ENCODE measurements at regions not wholly inside any gene's neighbourhood (a gene's known extent, or its start where the extent isn't known, plus 50 kb on each side); places are given as distances from the start of the nearest gene placed in this dataset.

- ATAC-seq (ENCODE audit: insufficient read depth, low read depth), result no peak
- TF ChIP-seq CTCF (IDR thresholded peaks at IDR 0.05; ENCODE audit: borderline replicate concordance, extremely low read depth, low read length, poor library complexity, severe bottlenecking), result no peak
- TF ChIP-seq EZH2 (IDR thresholded peaks at IDR 0.05; ENCODE audit: borderline replicate concordance, low read depth, low read length, severe bottlenecking), result no peak
Measured at GRCh38 chr5:13227513-13227912, 717.0 kb downstream of the DNAH5 start.

GRCh38 chr5:13218518-13218917 lies 726.0 kb downstream of the DNAH5 start:
- Histone ChIP-seq H3K36me3 (ENCODE audit: insufficient read depth, low read length) (no peaks in the 10 kb centered on the region), H3K4me3 (ENCODE audit: low read depth in 1 of 2, low read length in 2 of 2) (no peak overlapping the region), H3K4me2 (ENCODE audit: insufficient read depth, low read length) (no peak overlapping the region), H3K27me3 (ENCODE audit: insufficient read depth, low read length, poor library complexity) (no peaks in the 10 kb centered on the region), H3K9me3 (ENCODE audit: insufficient read depth, low read length, severe bottlenecking) (no peaks in the 10 kb centered on the region), H4K20me1 (ENCODE audit: insufficient read depth, low read length) (no peaks in the 10 kb centered on the region), H3K79me2 (ENCODE audit: insufficient read depth, low read length) (no peaks in the 10 kb centered on the region), H2AFZ (ENCODE audit: low read depth, low read length) (no peak overlapping the region), H3K4me1 (ENCODE audit: insufficient read depth, low read length) (no peaks in the 10 kb centered on the region), H3K9ac (ENCODE audit: low read depth, low read length) (no peak overlapping the region), H3K27ac (ENCODE audit: low read length) (no peak overlapping the region)
- no peak for ATAC-seq (ENCODE audit: insufficient read depth, low read depth)
- DNase-seq, result no peak
- no peak for TF ChIP-seq EZH2 (IDR thresholded peaks at IDR 0.05; ENCODE audit: borderline replicate concordance, low read depth, low read length, severe bottlenecking)
- no peak for TF ChIP-seq CTCF (IDR thresholded peaks at IDR 0.05; ENCODE audit: borderline replicate concordance, extremely low read depth, low read length, poor library complexity, severe bottlenecking)

More at GRCh38 chr5:13227513-13227912, 717.0 kb downstream of the DNAH5 start:
- Histone ChIP-seq H3K4me2 (ENCODE audit: insufficient read depth, low read length) (no peak overlapping the region), H4K20me1 (ENCODE audit: insufficient read depth, low read length) (no peaks in the 10 kb centered on the region), H3K4me1 (ENCODE audit: insufficient read depth, low read length) (no peaks in the 10 kb centered on the region), H3K4me3 (ENCODE audit: low read depth in 1 of 2, low read length in 2 of 2) (no peak overlapping the region), H3K27me3 (ENCODE audit: insufficient read depth, low read length, poor library complexity) (no peaks in the 10 kb centered on the region), H3K9ac (ENCODE audit: low read depth, low read length) (no peak overlapping the region), H3K27ac (ENCODE audit: low read length) (no peak overlapping the region), H3K9me3 (ENCODE audit: insufficient read depth, low read length, severe bottlenecking) (no peaks in the 10 kb centered on the region), H3K36me3 (ENCODE audit: insufficient read depth, low read length) (no peaks in the 10 kb centered on the region), H2AFZ (ENCODE audit: low read depth, low read length) (no peak overlapping the region), H3K79me2 (ENCODE audit: insufficient read depth, low read length) (no peaks in the 10 kb centered on the region)
- no peak for DNase-seq

- Histone ChIP-seq H3K4me1 (ENCODE audit: insufficient read depth, low read length) (no peaks in the 10 kb centered on the region), H3K4me3 (ENCODE audit: low read depth in 1 of 2, low read length in 2 of 2) (no peak overlapping the region)
Measured at GRCh38 chr5:13217636-13218035, 726.9 kb downstream of the DNAH5 start.

More at GRCh38 chr5:13217636-13218035, 726.9 kb downstream of the DNAH5 start:
- Histone ChIP-seq H3K27ac (ENCODE audit: low read length) (no peak overlapping the region), H3K27me3 (ENCODE audit: insufficient read depth, low read length, poor library complexity) (no peaks in the 10 kb centered on the region), H3K36me3 (ENCODE audit: insufficient read depth, low read length) (no peaks in the 10 kb centered on the region), H3K4me2 (ENCODE audit: insufficient read depth, low read length) (no peak overlapping the region), H3K9ac (ENCODE audit: low read depth, low read length) (no peak overlapping the region), H2AFZ (ENCODE audit: low read depth, low read length) (no peak overlapping the region), H3K79me2 (ENCODE audit: insufficient read depth, low read length) (no peaks in the 10 kb centered on the region), H4K20me1 (ENCODE audit: insufficient read depth, low read length) (no peaks in the 10 kb centered on the region), H3K9me3 (ENCODE audit: insufficient read depth, low read length, severe bottlenecking) (no peaks in the 10 kb centered on the region)
- ATAC-seq (ENCODE audit: insufficient read depth, low read depth), result no peak
- DNase-seq, result no peak
- no peak for TF ChIP-seq EZH2 (IDR thresholded peaks at IDR 0.05; ENCODE audit: borderline replicate concordance, low read depth, low read length, severe bottlenecking)
- no peak for TF ChIP-seq CTCF (IDR thresholded peaks at IDR 0.05; ENCODE audit: borderline replicate concordance, extremely low read depth, low read length, poor library complexity, severe bottlenecking)
